Ovary (tissue), 3 donors: ENCODE measurements at regions not wholly inside any gene's neighbourhood (a gene's known extent, or its start where the extent isn't known, plus 50 kb on each side); places are given as distances from the start of the nearest gene placed in this dataset.

Experiments used
- EP300 ChIP-seq: sonication (generic); formaldehyde crosslinking; IDR thresholded peaks from one replicate; pipeline ENCODE4 v1.6.1; 2017; ENCODE audit warnings: antibody characterized with exemption
- POLR2A ChIP-seq: fragments of 450-650 bp; IDR thresholded peaks from one replicate; pipeline ENCODE4 v1.6.1; 2017; ENCODE audit warnings: antibody characterized with exemption, mild to moderate bottlenecking, moderate library complexity
- TF ChIP-seq, protein P1 (sequence below), 3 donors: fragments of 450-650 bp in 2 of 3; fragments of 200-600 bp in 1 of 3; IDR thresholded peaks; one replicate each; pipeline versions ENCODE4 v1.5.1 to v1.8.0; 2016 to 2022; ENCODE audit warnings: antibody characterized with exemption in 3 of 3, mild to moderate bottlenecking in 1 of 3
- donor health status: DM: no; HTN: no; CAD: no.

DNA sequence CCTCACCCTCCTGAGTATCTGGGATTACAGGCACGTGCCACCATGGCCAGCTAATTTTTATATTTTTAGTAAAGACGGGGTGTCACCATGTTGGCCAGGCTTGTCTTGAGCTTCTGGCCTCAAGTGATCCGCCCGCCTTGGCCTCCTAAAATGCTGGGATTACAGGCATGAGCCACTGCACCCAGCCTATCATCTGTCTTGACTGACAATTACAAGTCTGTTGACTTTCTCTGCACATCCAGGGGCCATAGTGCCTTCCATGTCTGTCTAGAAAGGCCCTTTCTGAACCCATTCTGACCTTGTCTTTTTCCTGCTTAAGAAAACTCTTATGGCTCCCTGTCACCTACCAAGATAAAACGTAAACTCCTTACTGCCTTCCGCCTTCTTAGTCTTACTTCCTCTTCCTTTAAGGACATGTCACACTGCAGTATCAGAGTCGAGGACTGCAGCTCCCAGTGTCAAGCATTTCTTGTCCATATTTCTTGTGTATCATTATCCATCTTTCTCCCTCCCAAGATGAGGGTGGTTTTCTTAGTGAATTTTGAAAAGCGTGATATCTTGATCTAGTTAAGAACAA, 49.9 kb upstream of the SHB start:
- TF ChIP-seq, protein P1, sequence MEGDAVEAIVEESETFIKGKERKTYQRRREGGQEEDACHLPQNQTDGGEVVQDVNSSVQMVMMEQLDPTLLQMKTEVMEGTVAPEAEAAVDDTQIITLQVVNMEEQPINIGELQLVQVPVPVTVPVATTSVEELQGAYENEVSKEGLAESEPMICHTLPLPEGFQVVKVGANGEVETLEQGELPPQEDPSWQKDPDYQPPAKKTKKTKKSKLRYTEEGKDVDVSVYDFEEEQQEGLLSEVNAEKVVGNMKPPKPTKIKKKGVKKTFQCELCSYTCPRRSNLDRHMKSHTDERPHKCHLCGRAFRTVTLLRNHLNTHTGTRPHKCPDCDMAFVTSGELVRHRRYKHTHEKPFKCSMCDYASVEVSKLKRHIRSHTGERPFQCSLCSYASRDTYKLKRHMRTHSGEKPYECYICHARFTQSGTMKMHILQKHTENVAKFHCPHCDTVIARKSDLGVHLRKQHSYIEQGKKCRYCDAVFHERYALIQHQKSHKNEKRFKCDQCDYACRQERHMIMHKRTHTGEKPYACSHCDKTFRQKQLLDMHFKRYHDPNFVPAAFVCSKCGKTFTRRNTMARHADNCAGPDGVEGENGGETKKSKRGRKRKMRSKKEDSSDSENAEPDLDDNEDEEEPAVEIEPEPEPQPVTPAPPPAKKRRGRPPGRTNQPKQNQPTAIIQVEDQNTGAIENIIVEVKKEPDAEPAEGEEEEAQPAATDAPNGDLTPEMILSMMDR (IDR thresholded peaks at IDR 0.05) = no peak
- TF ChIP-seq POLR2A = no peak
- no peak for TF ChIP-seq EP300
